ENCODE measurements at regions not wholly inside any gene's neighbourhood (a gene's known extent, or its start where the extent isn't known, plus 50 kb on each side); places are given as distances from the start of the nearest gene placed in this dataset.

GRCh38 chr7:42834676-42835075 lies 77.2 kb downstream of the C7orf25 start:
- TF ChIP-seq POLR2A (IDR thresholded peaks at IDR 0.05) (no peak), CTCF (IDR thresholded peaks at IDR 0.05) (no peak), EP300 (IDR thresholded peaks at IDR 0.05) (no peak), POLR2AphosphoS5 (IDR thresholded peaks at IDR 0.05) (no peak)

All from suprapubic skin (tissue), 4 donors.